ENCODE measurements at regions not wholly inside any gene's neighbourhood (a gene's known extent, or its start where the extent isn't known, plus 50 kb on each side); places are given as distances from the start of the nearest gene placed in this dataset.
"Not testable (repeated sequence)": the region's sequence is repeated elsewhere in the genome, so short reads cannot be mapped to it uniquely, and the experiment has no call there.

GRCh38 chr20:48489656-48490055, 338.1 kb downstream of the PREX1 start:
- no peak for DNase-seq

DNA sequence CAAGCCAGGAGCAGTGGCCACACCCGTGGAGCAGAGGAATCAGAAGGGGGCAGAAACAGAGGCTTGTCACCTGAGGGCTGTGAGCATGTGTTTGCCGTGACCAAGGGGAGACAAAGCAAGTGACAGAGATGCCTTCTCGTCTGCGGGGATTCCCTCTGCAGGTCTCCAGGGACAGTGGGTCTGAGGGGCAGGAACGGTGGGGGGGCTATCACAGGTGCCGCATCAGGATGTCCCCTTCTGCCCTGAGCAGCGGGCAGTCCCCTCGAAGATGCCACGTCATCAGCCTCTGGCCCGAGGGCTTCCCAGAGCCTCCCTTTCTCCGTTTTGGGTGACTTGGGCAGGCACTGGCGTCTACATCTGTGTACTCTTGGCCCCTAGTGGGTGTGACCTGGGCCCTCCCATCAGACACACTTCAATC, 338.7 kb downstream of the PREX1 start:
- no peak for DNase-seq

- DNase-seq: not testable (repeated sequence)
Observed at GRCh38 chr20:48488334-48489034, 339.3 kb downstream of the PREX1 start.

DNA sequence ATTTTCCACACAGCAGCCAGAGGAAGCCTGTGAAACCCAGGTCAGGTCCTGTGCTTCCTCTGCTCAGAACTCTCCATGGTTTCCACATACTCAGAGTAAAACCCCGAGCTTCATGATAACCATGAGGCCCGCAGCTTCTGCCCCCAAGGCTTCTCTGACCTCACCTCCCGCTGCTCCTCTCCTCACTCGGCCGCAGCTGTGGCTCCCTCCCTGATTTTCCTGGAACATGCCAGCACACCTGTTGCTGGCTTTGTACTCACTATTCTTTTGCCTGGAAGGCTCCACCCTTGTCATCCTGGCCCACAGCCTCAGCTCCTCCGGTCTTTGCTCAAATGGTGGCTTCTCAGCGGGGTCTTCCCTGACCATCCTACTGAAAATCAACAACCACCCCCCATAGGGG, 341.7 kb downstream of the PREX1 start:
- no peak for DNase-seq

GRCh38 chr20:48485153-48485552, 342.6 kb downstream of the PREX1 start:
- DNase-seq: not testable (repeated sequence)

GRCh38 chr20:48483334-48484066, 344.3 kb downstream of the PREX1 start:
- no peak for DNase-seq

- no peak for DNase-seq
Observed at GRCh38 chr20:48482790-48483189, 345.0 kb downstream of the PREX1 start.

GRCh38 chr20:48480216-48480772, 347.5 kb downstream of the PREX1 start:
- no peak for DNase-seq

GRCh38 chr20:48478806-48479585, 348.8 kb downstream of the PREX1 start:
- DNase-seq: no peak

DNA sequence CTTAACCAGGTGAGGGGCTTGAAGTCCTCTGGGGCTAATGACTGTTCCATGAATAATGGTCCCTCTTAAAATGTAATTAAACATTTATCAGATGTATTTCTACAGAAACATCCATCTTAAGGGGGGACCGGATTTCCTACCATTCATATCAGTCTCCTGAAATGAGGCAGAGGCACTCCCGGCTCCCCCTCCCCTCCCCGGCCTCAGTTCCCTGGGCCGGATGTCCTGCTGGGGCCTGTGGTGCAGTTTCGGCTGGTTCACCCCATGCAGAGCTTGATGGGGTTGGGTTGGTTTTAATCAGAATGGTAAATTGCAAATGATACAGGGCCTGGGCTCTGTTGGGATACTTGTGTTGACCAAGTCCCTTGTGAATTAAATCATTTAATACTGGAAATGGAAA, 349.4 kb downstream of the PREX1 start:
- DNase-seq: no peak

DNA sequence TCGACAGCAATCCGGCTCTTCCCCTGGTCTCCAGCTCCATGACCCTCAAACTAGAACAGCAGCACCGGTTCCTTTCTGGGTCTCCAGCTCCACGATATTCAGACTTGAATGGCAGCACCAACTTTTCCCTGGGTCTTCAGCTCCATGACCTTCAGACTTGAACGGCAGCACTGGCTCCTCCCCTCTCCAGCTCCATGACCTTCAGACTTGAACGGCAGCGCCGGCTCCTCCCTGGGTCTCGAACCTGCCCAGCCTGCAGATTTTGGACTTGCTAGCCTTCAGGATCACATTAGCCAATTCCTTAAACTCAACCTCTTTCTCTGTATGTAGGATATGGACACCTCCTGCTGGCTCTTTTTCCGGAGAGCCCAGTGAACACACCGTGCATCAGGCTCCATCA, 350.9 kb downstream of the PREX1 start:
- no peak for DNase-seq

DNA sequence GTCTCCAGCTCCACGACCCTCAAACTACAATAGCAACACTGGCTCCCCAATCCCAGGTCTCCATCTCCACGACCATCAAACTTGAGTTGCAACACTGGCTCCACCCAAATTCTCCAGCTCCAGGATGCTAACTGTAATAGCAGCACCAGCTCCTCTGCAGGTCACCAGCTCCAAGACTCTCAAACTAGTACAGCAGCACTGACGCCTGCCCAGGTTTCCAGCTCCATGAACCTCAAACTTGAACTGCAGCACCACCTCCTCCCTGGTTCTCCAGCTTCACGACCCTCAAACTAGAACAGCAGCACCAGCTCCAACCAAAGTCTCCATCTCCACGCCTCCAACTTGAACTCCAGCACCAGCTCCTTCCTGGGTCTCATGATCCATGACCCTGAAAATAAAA, 353.8 kb downstream of the PREX1 start:
- no peak for DNase-seq

DNA sequence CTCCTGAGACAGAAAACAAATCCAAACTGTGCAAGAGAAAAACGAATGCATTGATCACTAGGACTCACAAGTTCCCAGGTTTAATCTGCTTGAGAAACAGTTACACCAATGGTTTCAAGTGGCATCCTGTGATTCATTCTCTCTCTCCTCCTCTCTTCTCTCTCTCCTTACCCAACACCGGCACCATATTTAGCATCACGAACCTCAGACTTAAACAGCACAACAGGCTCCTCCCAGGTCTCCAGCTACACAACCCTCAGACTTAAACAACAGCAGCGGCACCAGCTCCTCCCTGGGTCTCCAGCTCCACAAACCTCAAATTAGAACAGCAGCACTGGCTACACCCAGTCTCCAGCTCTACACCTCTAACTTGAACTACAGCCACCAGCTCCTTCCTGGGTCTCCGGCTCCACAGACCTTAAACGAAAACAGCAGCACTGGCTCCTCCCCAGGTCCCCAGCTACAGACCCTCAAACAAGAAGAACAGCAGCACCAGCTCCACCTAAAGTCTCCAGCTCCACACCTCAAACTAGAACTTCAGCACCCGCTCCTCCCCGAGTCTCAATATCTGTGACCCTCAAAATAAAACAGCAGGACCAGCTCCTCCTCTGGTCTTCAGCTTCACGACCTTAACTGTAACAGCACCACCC, 355.9 kb downstream of the PREX1 start:
- DNase-seq: no peak

GRCh38 chr20:48471176-48471575, 356.6 kb downstream of the PREX1 start:
- DNase-seq: no peak

DNA sequence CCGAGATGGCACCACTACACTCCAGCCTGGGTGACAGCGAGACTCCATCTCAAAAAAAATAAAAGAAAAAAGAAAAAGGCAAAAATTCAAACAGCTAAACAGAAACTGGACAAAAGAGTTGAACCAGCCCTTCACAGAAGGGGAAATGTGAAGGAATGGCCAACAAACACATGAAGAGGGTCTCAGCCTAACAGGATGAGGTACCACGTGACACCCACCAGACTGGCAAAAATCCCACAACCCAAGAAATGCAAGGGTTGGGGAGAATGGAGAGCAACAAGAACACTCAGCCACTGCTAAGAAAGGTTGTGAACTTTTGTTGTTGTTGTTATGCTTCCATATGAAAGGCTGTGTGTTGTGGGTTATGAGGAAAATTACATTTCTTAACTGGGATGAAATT, 357.7 kb downstream of the PREX1 start:
- no peak for DNase-seq

DNA sequence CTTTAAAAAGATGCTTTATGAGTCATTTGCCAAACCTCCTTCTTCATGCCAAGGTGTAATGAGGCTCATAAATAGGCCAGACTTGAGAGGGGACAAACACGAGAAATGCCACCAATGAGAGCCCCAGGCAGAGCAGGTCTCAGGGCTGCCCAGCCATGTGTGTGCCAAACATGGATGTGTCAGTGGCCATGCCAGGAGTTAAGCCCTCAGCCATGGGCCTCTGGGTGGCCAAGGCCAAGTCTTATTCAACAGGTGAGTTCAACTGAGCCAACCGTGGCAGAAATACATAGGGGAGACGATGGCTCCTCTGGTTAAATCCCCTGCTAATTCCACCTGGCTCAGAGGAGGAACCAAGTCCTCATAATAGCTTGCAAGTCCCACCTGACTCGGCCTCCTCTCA, 358.8 kb downstream of the PREX1 start:
- DNase-seq: no peak

- no peak for DNase-seq
Observed at GRCh38 chr20:48468571-48468970, 359.2 kb downstream of the PREX1 start.

- DNase-seq: no peak
Observed at GRCh38 chr20:48467622-48468021, 360.2 kb downstream of the PREX1 start.

DNA sequence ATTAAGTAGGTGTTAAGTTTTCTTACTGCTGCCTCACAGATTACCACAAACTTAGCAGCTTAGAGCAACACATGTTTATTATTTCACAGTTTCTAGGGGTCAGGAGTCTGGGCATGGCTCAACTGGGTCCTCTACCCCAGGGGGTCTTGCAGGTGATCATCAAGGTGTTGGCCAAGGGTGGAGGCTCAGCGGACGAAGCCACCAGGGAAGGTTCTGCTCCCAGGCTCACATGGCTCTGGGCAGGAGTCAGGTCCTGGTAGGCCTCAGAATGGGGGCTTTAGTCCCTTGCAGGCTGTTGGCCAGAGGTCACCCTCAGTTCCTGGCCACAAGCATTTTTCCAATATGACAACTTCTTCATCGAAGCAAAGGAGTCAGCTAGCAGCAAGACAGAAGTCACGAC, 362.5 kb downstream of the PREX1 start:
- DNase-seq: no peak

- DNase-seq: no peak
Observed at GRCh38 chr20:48463916-48464315, 363.9 kb downstream of the PREX1 start.

DNA sequence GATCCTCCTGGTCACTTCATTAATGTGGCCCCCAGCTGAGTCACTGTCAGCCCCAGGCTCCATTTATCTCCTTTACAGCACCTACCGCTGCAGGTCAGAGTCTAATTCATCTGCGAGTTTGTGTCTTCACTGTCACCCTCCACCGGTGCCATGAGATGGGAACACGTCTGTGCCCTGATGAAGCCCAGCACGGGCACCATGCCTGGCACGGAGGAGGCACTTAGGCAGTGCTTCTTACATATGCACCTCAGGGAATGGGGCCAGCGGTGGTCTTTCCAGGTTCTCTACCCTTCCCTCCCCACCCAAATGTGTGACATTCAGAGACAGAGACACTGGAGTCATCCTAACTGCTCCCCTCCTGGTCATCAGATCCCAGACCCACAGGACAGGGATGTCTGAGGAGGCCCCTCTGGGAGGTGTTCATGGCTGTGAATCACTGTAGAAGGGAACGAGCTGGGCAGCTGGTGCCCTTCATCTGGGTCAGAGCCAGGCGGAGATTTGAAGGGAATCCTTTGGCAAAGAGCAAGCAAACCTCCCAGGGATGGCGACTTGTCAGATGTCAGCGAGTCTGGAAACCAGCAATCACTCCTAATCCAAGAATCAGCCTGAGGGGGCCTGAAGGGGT, 364.6 kb downstream of the PREX1 start:
- DNase-seq: no peak

DNA sequence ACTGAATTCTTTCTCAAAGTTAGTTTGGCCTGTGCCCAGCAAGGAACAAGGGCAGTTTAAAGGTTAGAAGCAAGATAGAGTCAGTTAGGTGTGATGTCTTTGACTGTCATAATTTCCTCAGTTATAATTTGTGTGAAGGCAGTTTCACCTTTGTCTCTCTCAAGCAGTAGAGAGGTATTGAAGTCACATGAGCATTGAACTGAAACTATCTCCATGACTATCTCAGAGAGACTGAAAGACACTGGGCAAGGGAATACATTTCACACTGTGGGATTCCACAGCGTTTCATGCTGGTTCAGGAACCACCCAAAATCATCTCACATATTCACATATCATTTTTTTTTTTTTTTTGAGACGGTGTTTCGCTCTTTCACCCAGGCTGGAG, 366.1 kb downstream of the PREX1 start:
- no peak for DNase-seq
